Colonic mucosa (tissue), 4 donors: ENCODE measurements at regions not wholly inside any gene's neighbourhood (a gene's known extent, or its start where the extent isn't known, plus 50 kb on each side); places are given as distances from the start of the nearest gene placed in this dataset.

ENCODE experiments used
- DNase-seq: peaks from one replicate; pipeline ENCODE4 v3.0.0-alpha.2; 2020
- H3K27ac ChIP-seq: fragments of 200-600 bp; one replicate; pipeline ENCODE4 v1.8.0; 2021
- H3K27me3 ChIP-seq: fragments of 200-600 bp; one replicate; pipeline ENCODE4 v1.8.0; 2021
- H3K36me3 ChIP-seq: fragments of 200-600 bp; one replicate; pipeline ENCODE4 v1.8.0; 2021
- H3K4me1 ChIP-seq: fragments of 200-600 bp; one replicate; pipeline ENCODE4 v1.8.0; 2021; ENCODE audit warnings: mild to moderate bottlenecking
- H3K4me3 ChIP-seq: fragments of 200-600 bp; one replicate; pipeline ENCODE4 v1.8.0; 2021
- H3K9ac ChIP-seq, 2 donors: one replicate each; pipeline ENCODE4 v1.7.0; 2013; ENCODE audit warnings: control low read depth in 2 of 2, low read depth in 2 of 2, low read length in 2 of 2
- H3K9me3 ChIP-seq: fragments of 200-600 bp; one replicate; pipeline ENCODE4 v1.8.0; 2021
- intact Hi-C: fragments of 100-400 bp; cut with DNase I; formaldehyde crosslinking; loops from one replicate; pipeline ENCODE4 v1.14.1; 2022
- TF ChIP-seq, protein P1 (sequence below): fragments of 200-600 bp; IDR thresholded peaks from one replicate; pipeline ENCODE4 v1.8.0; 2022; ENCODE audit warnings: antibody characterized with exemption, mild to moderate bottlenecking
- donor health status: healthy.
- donor health status: DM: no; HTN: no; CAD: no.
- donor health status: DM: no; HTN: no; CAD: no.

DNA sequence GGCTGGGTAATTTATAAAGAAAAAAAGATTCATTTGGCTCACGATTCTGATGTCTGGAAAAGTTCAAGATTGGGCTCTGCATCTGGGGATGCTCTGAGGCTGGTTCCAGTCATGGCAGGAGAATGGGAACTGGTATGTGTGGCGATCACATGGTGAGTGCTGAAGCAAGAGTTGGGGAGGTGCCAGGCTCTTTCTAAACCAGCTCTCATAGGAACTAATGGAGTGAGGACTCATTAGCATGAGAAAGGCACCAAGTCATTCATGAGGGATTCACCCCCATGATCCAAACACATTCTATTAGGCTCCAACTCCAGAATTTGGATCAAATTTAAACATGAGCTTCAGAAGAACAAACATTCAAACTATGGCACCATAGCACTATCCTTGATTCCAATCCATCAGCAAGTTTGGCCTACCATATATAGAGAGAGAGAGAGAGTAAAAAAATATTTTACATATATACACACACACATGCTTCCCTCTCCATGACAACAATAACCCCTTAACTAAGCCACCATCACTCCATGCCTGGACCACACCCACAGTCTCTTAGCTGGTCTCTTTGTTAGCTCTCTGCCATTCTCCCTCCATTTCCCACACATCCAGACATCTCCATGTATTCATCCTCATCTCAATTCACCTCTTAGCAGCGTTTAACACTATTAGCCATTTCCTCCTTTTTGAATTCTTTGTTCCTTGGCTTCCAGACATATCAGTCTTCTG is 57.9 kb downstream of the NPY start:
- no peaks in the 10 kb centered on the region for H3K36me3 ChIP-seq
- intact Hi-C loops = no loop called here
- TF ChIP-seq, protein P1, sequence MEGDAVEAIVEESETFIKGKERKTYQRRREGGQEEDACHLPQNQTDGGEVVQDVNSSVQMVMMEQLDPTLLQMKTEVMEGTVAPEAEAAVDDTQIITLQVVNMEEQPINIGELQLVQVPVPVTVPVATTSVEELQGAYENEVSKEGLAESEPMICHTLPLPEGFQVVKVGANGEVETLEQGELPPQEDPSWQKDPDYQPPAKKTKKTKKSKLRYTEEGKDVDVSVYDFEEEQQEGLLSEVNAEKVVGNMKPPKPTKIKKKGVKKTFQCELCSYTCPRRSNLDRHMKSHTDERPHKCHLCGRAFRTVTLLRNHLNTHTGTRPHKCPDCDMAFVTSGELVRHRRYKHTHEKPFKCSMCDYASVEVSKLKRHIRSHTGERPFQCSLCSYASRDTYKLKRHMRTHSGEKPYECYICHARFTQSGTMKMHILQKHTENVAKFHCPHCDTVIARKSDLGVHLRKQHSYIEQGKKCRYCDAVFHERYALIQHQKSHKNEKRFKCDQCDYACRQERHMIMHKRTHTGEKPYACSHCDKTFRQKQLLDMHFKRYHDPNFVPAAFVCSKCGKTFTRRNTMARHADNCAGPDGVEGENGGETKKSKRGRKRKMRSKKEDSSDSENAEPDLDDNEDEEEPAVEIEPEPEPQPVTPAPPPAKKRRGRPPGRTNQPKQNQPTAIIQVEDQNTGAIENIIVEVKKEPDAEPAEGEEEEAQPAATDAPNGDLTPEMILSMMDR = no peak
- H3K27ac ChIP-seq = no peak overlapping the region
- no peak overlapping the region for H3K9ac ChIP-seq
- H3K27me3 ChIP-seq = no peaks in the 10 kb centered on the region
- no peaks in the 10 kb centered on the region for H3K9me3 ChIP-seq
- no peak for DNase-seq
- no peak overlapping the region for H3K4me3 ChIP-seq
- H3K4me1 ChIP-seq = no peaks in the 10 kb centered on the region

DNA sequence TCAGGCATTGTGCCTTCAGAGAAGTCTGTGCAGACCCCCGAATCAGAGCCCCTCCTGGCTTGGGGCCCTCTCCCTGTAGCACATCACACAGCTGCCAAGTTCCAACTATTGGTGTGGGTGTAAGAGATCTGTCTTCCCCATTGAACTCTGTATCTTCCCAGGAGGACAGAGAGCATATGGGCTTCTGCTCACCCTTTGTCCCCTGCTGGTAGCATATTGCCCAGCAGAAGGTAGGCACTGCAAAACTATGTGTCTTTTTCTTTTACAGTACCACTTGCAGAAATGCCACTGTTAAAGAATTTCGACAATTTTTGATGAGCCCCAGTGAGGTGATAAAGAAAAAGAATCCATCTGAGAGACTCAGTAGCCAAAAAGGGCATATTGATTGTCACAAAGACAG is 59.6 kb downstream of the NPY start:
- Histone ChIP-seq H3K27me3 (no peaks in the 10 kb centered on the region), H3K4me1 (no peaks in the 10 kb centered on the region), H3K27ac (no peak overlapping the region), H3K9me3 (no peaks in the 10 kb centered on the region), H3K9ac (no peak overlapping the region), H3K4me3 (no peak overlapping the region), H3K36me3 (no peaks in the 10 kb centered on the region)
- intact Hi-C loops = no loop called here
- no peak for DNase-seq
- TF ChIP-seq, protein P1 = no peak

DNA sequence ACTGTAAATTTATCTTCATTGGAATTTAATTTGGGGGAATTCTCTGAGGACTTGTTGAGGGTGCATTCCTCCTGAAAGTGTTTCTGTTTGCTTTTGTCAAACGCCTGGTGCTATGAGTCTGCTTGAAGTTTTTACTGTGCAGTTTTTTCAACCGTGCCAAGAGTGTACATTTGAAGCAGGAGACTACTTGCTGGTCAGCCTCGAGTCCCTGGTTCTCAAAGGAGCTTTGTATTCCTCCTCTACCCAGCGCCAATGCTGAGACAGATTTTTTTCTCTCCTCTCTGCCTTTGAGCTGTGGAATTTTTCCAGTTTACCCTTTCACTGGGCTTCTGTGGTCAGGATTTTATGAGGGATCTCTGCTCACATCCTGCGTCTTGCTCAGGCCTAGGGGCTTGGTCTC is 62.1 kb downstream of the NPY start:
- Histone ChIP-seq H3K36me3 (no peaks in the 10 kb centered on the region), H3K4me3 (no peak overlapping the region), H3K4me1 (no peaks in the 10 kb centered on the region), H3K9me3 (no peaks in the 10 kb centered on the region), H3K27ac (no peak overlapping the region), H3K27me3 (no peaks in the 10 kb centered on the region), H3K9ac (no peak overlapping the region)
- DNase-seq = no peak
- TF ChIP-seq, protein P1 = no peak
- intact Hi-C loops = no loop called here

DNA sequence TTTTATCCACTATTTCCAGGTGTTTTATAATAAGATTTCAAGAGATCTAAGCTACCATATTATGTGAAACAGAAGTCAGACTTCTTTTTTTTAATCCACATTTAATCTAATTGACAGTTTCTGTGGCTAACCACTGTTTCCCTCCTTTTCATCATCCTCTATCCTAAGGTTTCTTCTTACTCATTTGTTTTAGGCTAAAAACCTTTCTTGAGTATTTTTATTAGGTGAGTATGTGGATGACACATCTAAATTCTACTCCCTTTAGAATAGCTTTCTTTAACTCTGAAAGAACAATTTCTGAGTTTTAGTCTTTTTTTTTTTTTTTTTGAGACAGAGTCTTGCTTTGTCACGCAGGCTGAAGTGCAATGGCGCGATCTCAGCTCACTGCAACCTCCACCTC is 62.7 kb downstream of the NPY start:
- H3K4me3 ChIP-seq = no peak overlapping the region
- no peaks in the 10 kb centered on the region for H3K27me3 ChIP-seq
- no peaks in the 10 kb centered on the region for H3K4me1 ChIP-seq
- no peaks in the 10 kb centered on the region for H3K9me3 ChIP-seq
- TF ChIP-seq, protein P1 = no peak
- intact Hi-C loops = no loop called here
- DNase-seq = no peak
- no peaks in the 10 kb centered on the region for H3K36me3 ChIP-seq
- no peak overlapping the region for H3K27ac ChIP-seq
- H3K9ac ChIP-seq = no peak overlapping the region

DNA sequence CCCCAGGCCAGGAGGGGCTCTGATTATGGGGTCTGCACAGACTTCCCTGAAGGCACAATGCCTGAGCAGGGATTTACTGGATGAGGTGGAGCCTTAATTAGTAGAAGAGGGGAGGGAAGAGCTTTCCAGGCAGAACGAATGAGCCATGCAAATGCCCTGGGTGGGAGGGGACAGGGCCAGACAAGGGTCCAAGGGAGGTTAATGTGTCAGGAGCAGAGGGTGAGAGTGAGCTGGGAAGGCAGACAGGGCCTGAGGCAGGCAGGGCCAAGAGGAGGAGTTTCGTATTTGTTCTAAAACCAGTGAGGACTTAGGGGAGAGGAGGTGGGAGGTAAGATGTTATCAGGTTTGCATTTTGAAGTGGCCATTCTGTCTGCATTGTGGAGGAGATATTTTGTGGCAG is 65.3 kb downstream of the NPY start:
- no peaks in the 10 kb centered on the region for H3K9me3 ChIP-seq
- no peak overlapping the region for H3K27ac ChIP-seq
- TF ChIP-seq, protein P1 = no peak
- no peaks in the 10 kb centered on the region for H3K36me3 ChIP-seq
- intact Hi-C loops = no loop called here
- H3K4me3 ChIP-seq = no peak overlapping the region
- H3K9ac ChIP-seq = no peak overlapping the region
- no peak for DNase-seq
- H3K4me1 ChIP-seq = no peaks in the 10 kb centered on the region
- no peaks in the 10 kb centered on the region for H3K27me3 ChIP-seq
